HEK293 (cell line): ENCODE measurements at regions not wholly inside any gene's neighbourhood (a gene's known extent, or its start where the extent isn't known, plus 50 kb on each side); places are given as distances from the start of the nearest gene placed in this dataset.

Experiments used
- PATZ1 ChIP-seq: fragments of 450-650 bp; formaldehyde crosslinking; IDR thresholded peaks from 2 replicates; pipeline ENCODE4 v1.5.1; 2016; ENCODE audit warnings: missing biosample characterization, missing genetic modification characterization
- ZNF274 ChIP-seq, 2 experiments: fragments of 200-500 bp in 1 of 2; fragments of 450-650 bp in 1 of 2; sonication (Bioruptor generic) in 1 of 2; formaldehyde crosslinking in 1 of 2; IDR thresholded peaks; 2 replicates each; pipeline versions ENCODE4 v1.5.1 to v1.6.1; 2014 to 2016; ENCODE audit warnings: borderline replicate concordance in 1 of 2, inconsistent platforms in 1 of 2, low read length in 1 of 2, missing biosample characterization in 1 of 2, missing genetic modification characterization in 1 of 2

GRCh38 chr7:41824284-41824683 is 121.4 kb upstream of the INHBA start:
- TF ChIP-seq PATZ1 (tag by site-specific recombination) = no peak
- TF ChIP-seq ZNF274 (IDR thresholded peaks at IDR 0.05; ENCODE audit: low read length) = no peak
- no peak for TF ChIP-seq ZNF274 (tag by site-specific recombination; IDR thresholded peaks at IDR 0.05; ENCODE audit: borderline replicate concordance)
